ENCODE measurements at regions not wholly inside any gene's neighbourhood (a gene's known extent, or its start where the extent isn't known, plus 50 kb on each side); places are given as distances from the start of the nearest gene placed in this dataset.

- DNase-seq = no peak
Measured at GRCh38 chr11:70834984-70835560, 417.3 kb downstream of the SHANK2 start.

GRCh38 chr11:70836071-70836470 is 416.3 kb downstream of the SHANK2 start:
- no peak for DNase-seq

GRCh38 chr11:70838198-70838597 is 414.2 kb downstream of the SHANK2 start:
- no peak for DNase-seq

- no peak for DNase-seq
Measured at GRCh38 chr11:70839851-70840250, 412.5 kb downstream of the SHANK2 start.

GRCh38 chr11:70841264-70841663 is 411.1 kb downstream of the SHANK2 start:
- no peak for DNase-seq

- no peak for DNase-seq
Measured at GRCh38 chr11:70842256-70842655, 410.1 kb downstream of the SHANK2 start.

GRCh38 chr11:70842701-70843100 is 409.7 kb downstream of the SHANK2 start:
- no peak for DNase-seq

- no peak for DNase-seq
Measured at GRCh38 chr11:70843906-70844305, 408.5 kb downstream of the SHANK2 start.

GRCh38 chr11:70844387-70844786 is 408.0 kb downstream of the SHANK2 start:
- DNase-seq = no peak

- no peak for DNase-seq
Measured at GRCh38 chr11:70845591-70846041, 406.8 kb downstream of the SHANK2 start.

GRCh38 chr11:70846781-70847655 is 405.4 kb downstream of the SHANK2 start:
- no peak for DNase-seq

- DNase-seq = no peak
Measured at GRCh38 chr11:70848243-70848750, 404.1 kb downstream of the SHANK2 start.

GRCh38 chr11:70849031-70849430 is 403.3 kb downstream of the SHANK2 start:
- DNase-seq = no peak

GRCh38 chr11:70851308-70851707 is 401.1 kb downstream of the SHANK2 start:
- DNase-seq = no peak

GRCh38 chr11:70851907-70852306 is 400.5 kb downstream of the SHANK2 start:
- DNase-seq = no peak

GRCh38 chr11:70853068-70853769 is 399.2 kb downstream of the SHANK2 start:
- no peak for DNase-seq

GRCh38 chr11:70853770-70854108 is 398.6 kb downstream of the SHANK2 start:
- no peak for DNase-seq

- DNase-seq = no peak
Measured at GRCh38 chr11:70854201-70854600, 398.2 kb downstream of the SHANK2 start.

- no peak for DNase-seq
Measured at GRCh38 chr11:70854901-70855556, 397.3 kb downstream of the SHANK2 start.

GRCh38 chr11:70857894-70858293 is 394.5 kb downstream of the SHANK2 start:
- DNase-seq = no peak

- DNase-seq = no peak
Measured at GRCh38 chr11:70859180-70859579, 393.2 kb downstream of the SHANK2 start.

- no peak for DNase-seq
Measured at GRCh38 chr11:70860888-70861287, 391.5 kb downstream of the SHANK2 start.

GRCh38 chr11:70861559-70861958 is 390.8 kb downstream of the SHANK2 start:
- DNase-seq = no peak
